Adrenal gland (tissue), 5 donors: ENCODE measurements at regions not wholly inside any gene's neighbourhood (a gene's known extent, or its start where the extent isn't known, plus 50 kb on each side); places are given as distances from the start of the nearest gene placed in this dataset.

Experiments
- CTCF ChIP-seq, 6 experiments: fragments of 450-650 bp in 4 of 6; fragments of 200-600 bp in 2 of 6; sonication (generic) in 1 of 6; IDR thresholded peaks; 1 replicate in 5 of 6; 2 replicates in 1 of 6; pipeline versions ENCODE4 v1.5.1 to v1.8.0; 2016 to 2021; ENCODE audit warnings: antibody characterized with exemption in 6 of 6, mild to moderate bottlenecking in 2 of 6, moderate library complexity in 1 of 6
- POLR2A ChIP-seq, 2 donors: fragments of 450-650 bp; IDR thresholded peaks; one replicate each; pipeline ENCODE4 v1.6.1; 2017; ENCODE audit warnings: antibody characterized with exemption in 2 of 2, mild to moderate bottlenecking in 2 of 2, moderate library complexity in 1 of 2
- donor health status: DM: no; HTN: no; CAD: no.

- TF ChIP-seq CTCF (IDR thresholded peaks at IDR 0.05) (no peak), POLR2A (IDR thresholded peaks at IDR 0.05) (no peak)
Measured at GRCh38 chrX:38985945-38986344, 184.7 kb downstream of the MID1IP1 start.
